ENCODE measurements at regions not wholly inside any gene's neighbourhood (a gene's known extent, or its start where the extent isn't known, plus 50 kb on each side); places are given as distances from the start of the nearest gene placed in this dataset.
A peak's percentile ranks its signal among the peaks of the same experiment; 100 is the strongest.

- intact Hi-C loops (cut with DNase I): loop anchor here in 9 of 10 donors (10.0 kb wide), 9 partner anchors 199 to 909 kb away; no protein-coding TSS in a partner anchor
- H3K9me3 ChIP-seq: no peaks in the 10 kb centered on the region
- 96 to 98% methylated on average over 5 of the region's 5 CpGs for WGBS, 2 donors
These were observed 171.5 kb downstream of the KATNAL1 start for GRCh38 chr13:30135868-30136267.

GRCh38 chr13:30135351-30135750 lies 172.0 kb downstream of the KATNAL1 start:
- DNase-seq (no peak), ATAC-seq (no peak)
- no peaks in the 10 kb centered on the region for H3K27me3 ChIP-seq
- H3K4me3 ChIP-seq: no peak overlapping the region
- H3K36me3 ChIP-seq: no peaks in the 10 kb centered on the region
- H3K27ac ChIP-seq: no peak overlapping the region
- intact Hi-C loops (cut with DNase I): loop anchor here in 9 of 10 donors (10.0 kb wide), 9 partner anchors 199 to 909 kb away; no protein-coding TSS in a partner anchor
- no peak for TF ChIP-seq CTCF (IDR thresholded peaks at IDR 0.05)
- WGBS, 2 donors: 84 to 85% methylated on average over 7 of the region's 7 CpGs
- no peaks in the 10 kb centered on the region for H3K9me3 ChIP-seq
- peaks cover 0 to 20% (median 4%) of the 10 kb centered on the region in 9 donors for H3K4me1 ChIP-seq

More at GRCh38 chr13:30135868-30136267, 171.5 kb downstream of the KATNAL1 start:
- no peak for TF ChIP-seq CTCF (IDR thresholded peaks at IDR 0.05)
- no peaks in the 10 kb centered on the region for H3K27me3 ChIP-seq
- no peak overlapping the region for H3K27ac ChIP-seq
- H3K4me3 ChIP-seq: no peak overlapping the region
- peaks cover 0 to 20% (median 4%) of the 10 kb centered on the region in 9 donors for H3K4me1 ChIP-seq
- H3K36me3 ChIP-seq: no peaks in the 10 kb centered on the region
- DNase-seq (no peak), ATAC-seq (no peak)

GRCh38 chr13:30134578-30134977 lies 172.8 kb downstream of the KATNAL1 start:
- intact Hi-C loops (cut with DNase I): loop anchor here (5.0 to 10.0 kb wide), 15 partner anchors 200 to 910 kb away; partner anchors contain the start of gene HMGB1 (in 1 of the 10)
- Histone ChIP-seq H3K9me3 (no peaks in the 10 kb centered on the region), H3K27me3 (no peaks in the 10 kb centered on the region), H3K4me1 (peaks cover 0 to 20% (median 4%) of the 10 kb centered on the region in 9 donors), H3K4me3 (no peak overlapping the region), H3K27ac (no peak overlapping the region), H3K36me3 (no peaks in the 10 kb centered on the region)
- no peak for TF ChIP-seq CTCF (IDR thresholded peaks at IDR 0.05)
- ATAC-seq (no peak), DNase-seq (no peak)
- 80 to 89% methylated on average over 2 of the region's 2 CpGs for WGBS, 2 donors

GRCh38 chr13:30133996-30134395 lies 173.4 kb downstream of the KATNAL1 start:
- Histone ChIP-seq H3K27ac (no peak overlapping the region), H3K4me3 (no peak overlapping the region), H3K4me1 (peaks cover 0 to 20% (median 4%) of the 10 kb centered on the region in 9 donors), H3K27me3 (no peaks in the 10 kb centered on the region), H3K36me3 (no peaks in the 10 kb centered on the region), H3K9me3 (no peaks in the 10 kb centered on the region)
- 65 to 77% methylated on average over 7 of the region's 7 CpGs for WGBS, 2 donors
- ATAC-seq: peak in 5 of 8 donors; percentile 12 to 35 (median 31)
- intact Hi-C loops (cut with DNase I): loop anchor here (2.0 to 10.0 kb wide), 16 partner anchors 201 to 911 kb away; partner anchors contain the start of gene HMGB1 (in 1 of the 10)
- no peak for DNase-seq
- no peak for TF ChIP-seq CTCF (IDR thresholded peaks at IDR 0.05)
